HepG2 (cell line): ENCODE measurements at regions not wholly inside any gene's neighbourhood (a gene's known extent, or its start where the extent isn't known, plus 50 kb on each side); places are given as distances from the start of the nearest gene placed in this dataset.

Source experiments
- ATAC-seq: fragments of 200-7000 bp; cut with Tn5 transposase; 3 replicates; pipeline ENCODE4 v1.9.1; 2020; ENCODE audit warnings: mild to moderate bottlenecking, moderate library complexity
- BruUV-seq: library from RNA; stranded (reverse); fragments of 400-500 nt; replicated peaks from 2 replicates; lab custom pipeline; 2021; lab: Mats Ljungman, UMichigan
- CTCF ChIA-PET: fragments of 300-600 bp; formaldehyde crosslinking; extraction: SDS; loops from one replicate; lab custom pipeline; 2021; ENCODE audit warnings: low total read pairs, inconsistent platforms, low intra/inter-chr PET ratio; lab: Yijun Ruan, JAX
- POLR2A ChIA-PET: fragments of 350-600 bp; sonication (Branson Sonifier 250); formaldehyde crosslinking; loops from one replicate; lab custom pipeline; 2020; ENCODE audit warnings: antibody characterized with exemption, inconsistent platforms; lab: Yijun Ruan, JAX
- DNase-seq: peaks from one replicate; pipeline ENCODE4 v3.0.0-alpha.2; 2015; ENCODE audit warnings: low spot score
- FAIRE-seq: peaks from 3 replicates; lab custom pipeline; 2011; peaks lifted over from hg19 to GRCh38; lab: Jason Lieb, UNC
- H2AFZ ChIP-seq: one replicate; pipeline ENCODE4 v1.6.1; 2011; ENCODE audit warnings: low read length, inconsistent platforms
- H3K27ac ChIP-seq: fragments of 300-600 bp; 3 replicates; pipeline ENCODE4 v1.8.0; 2011; ENCODE audit warnings: mixed run types, mild to moderate bottlenecking, mixed read lengths, low read length, inconsistent platforms; ENCODE audit not compliant: insufficient read depth; ENCODE audit errors: extremely low read length
- H3K27me3 ChIP-seq, 2 experiments: fragments of 200-600 bp in 1 of 2; 2 replicates in 1 of 2; 3 replicates in 1 of 2; pipeline versions ENCODE4 v1.6.0 to v1.8.0; 2011; ENCODE audit warnings: low read length in 2 of 2, mild to moderate bottlenecking in 2 of 2, moderate library complexity in 2 of 2, inconsistent platforms in 1 of 2; ENCODE audit not compliant: insufficient read depth in 2 of 2, control insufficient read depth in 1 of 2
- H3K36me3 ChIP-seq, 2 experiments: fragments of 200-600 bp in 1 of 2; replicated peaks in 1 of 2; 2 replicates in 1 of 2; 3 replicates in 1 of 2; pipeline versions ENCODE4 v1.5.1 to v1.8.0; 2011; ENCODE audit warnings: low read length in 2 of 2, inconsistent platforms in 1 of 2; ENCODE audit not compliant: insufficient read depth in 2 of 2, control insufficient read depth in 1 of 2
- H3K4me1 ChIP-seq: 2 replicates; pipeline ENCODE4 v1.5.1; 2012; ENCODE audit warnings: low read length, inconsistent platforms; ENCODE audit not compliant: insufficient read depth
- H3K4me2 ChIP-seq: 2 replicates; pipeline ENCODE4 v1.6.0; 2011; ENCODE audit warnings: low read depth, low read length, inconsistent platforms
- H3K4me3 ChIP-seq, 3 experiments: fragments of 200-600 bp in 1 of 3; sonication (generic), shearing (Covaris generic) in 1 of 3; replicated peaks in 1 of 3; 2 replicates each; pipeline ENCODE4 v1.5.1; 2011 to 2016; ENCODE audit warnings: low read length in 3 of 3, inconsistent platforms in 2 of 3, low read depth in 2 of 3, mild to moderate bottlenecking in 2 of 3, control low read depth in 1 of 3, mixed read lengths in 1 of 3; ENCODE audit not compliant: insufficient read depth in 1 of 3
- H3K79me2 ChIP-seq: one replicate; pipeline ENCODE4 v1.6.1; 2011; ENCODE audit warnings: low read length, inconsistent platforms; ENCODE audit not compliant: insufficient read depth
- H3K9ac ChIP-seq: 2 replicates; pipeline ENCODE4 v1.6.0; 2011; ENCODE audit warnings: mild to moderate bottlenecking, low read depth, low read length, inconsistent platforms; ENCODE audit not compliant: insufficient read depth
- H3K9me3 ChIP-seq: 2 replicates; pipeline ENCODE4 v1.5.1; 2012; ENCODE audit warnings: mild to moderate bottlenecking, low read length
- H4K20me1 ChIP-seq: 2 replicates; pipeline ENCODE4 v1.6.0; 2011; ENCODE audit warnings: inconsistent platforms, mild to moderate bottlenecking, low read length, moderate library complexity; ENCODE audit not compliant: insufficient read depth
- FOXO1 ChIP-seq: sonication (generic); formaldehyde crosslinking; IDR thresholded peaks from 2 replicates; pipeline ENCODE4 v1.4.0; 2020; ENCODE audit warnings: missing genetic modification reagents
- GABPB1 ChIP-seq: IDR thresholded peaks from 2 replicates; pipeline ENCODE4 v1.6.1; 2016; ENCODE audit warnings: mild to moderate bottlenecking, missing genetic modification reagents, moderate library complexity, missing compliant biosample characterization
- HNF4A ChIP-seq: sonication (generic); formaldehyde crosslinking; IDR thresholded peaks from 2 replicates; pipeline ENCODE4 v1.4.0; 2020; ENCODE audit warnings: missing genetic modification reagents
- HNF4G ChIP-seq, 2 experiments: sonication (generic) in 1 of 2; formaldehyde crosslinking in 1 of 2; IDR thresholded peaks; 2 replicates each; pipeline versions ENCODE4 v1.4.0 to v1.6.1; 2011 to 2020; ENCODE audit warnings: borderline replicate concordance in 2 of 2, low read depth in 2 of 2, mild to moderate bottlenecking in 2 of 2, low read length in 1 of 2, missing genetic modification reagents in 1 of 2, moderate library complexity in 1 of 2
- SIN3B ChIP-seq: fragments of 150-350 bp; IDR thresholded peaks from 2 replicates; pipeline ENCODE4 v1.6.1; 2014; ENCODE audit warnings: low read length
- ZNF383 ChIP-seq: sonication (generic); formaldehyde crosslinking; IDR thresholded peaks from 2 replicates; pipeline ENCODE4 v1.4.0; 2020; ENCODE audit warnings: missing genetic modification reagents, mild to moderate bottlenecking, borderline replicate concordance
- WGBS: methylation state at CpG from one replicate; pipeline ENCODE4 v1.1.6; 2017; ENCODE audit warnings: low lambda C conversion rate; 5-methylcytosine and 5-hydroxymethylcytosine counted together
- in situ Hi-C: cut with HindIII; loops from 2 replicates; pipeline ENCODE4 v1.10.0; 2017; ENCODE audit warnings: low pct_unique_long_range_greater_than_20kb; ENCODE audit not compliant: extremely low pct_ligation_motif_present
- intact Hi-C: fragments of 100-400 bp; cut with micrococcal nuclease; formaldehyde crosslinking; loops from one replicate; pipeline ENCODE4 v1.10.0; 2022; ENCODE audit not compliant: unreplicated experiment
- TF ChIP-seq, protein P1 (sequence below), 2 experiments: fragments of 450-650 bp in 1 of 2; sonication (generic) in 1 of 2; formaldehyde crosslinking in 1 of 2; IDR thresholded peaks; 2 replicates each; pipeline versions ENCODE4 v1.6.1 to v1.8.0; 2016 to 2022; ENCODE audit warnings: antibody characterized with exemption in 1 of 2, mild to moderate bottlenecking in 1 of 2, missing genetic modification reagents in 1 of 2
- TF ChIP-seq, protein P2 (sequence below): sonication (generic); formaldehyde crosslinking; IDR thresholded peaks from 2 replicates; pipeline ENCODE4 v1.5.0; 2020; ENCODE audit warnings: missing genetic modification reagents
- TF ChIP-seq, protein P3 (sequence below): sonication (generic); formaldehyde crosslinking; IDR thresholded peaks from 2 replicates; pipeline ENCODE4 v1.8.1; 2023; ENCODE audit warnings: missing genetic modification reagents, mild to moderate bottlenecking, borderline replicate concordance
- TF ChIP-seq, protein P4 (sequence below): sonication (generic); formaldehyde crosslinking; IDR thresholded peaks from 2 replicates; pipeline ENCODE4 v1.8.0; 2023; ENCODE audit warnings: mild to moderate bottlenecking, missing genetic modification reagents
- TF ChIP-seq, protein P5 (sequence below): fragments of 450-650 bp; IDR thresholded peaks from 2 replicates; pipeline ENCODE4 v1.6.1; 2017

DNA sequence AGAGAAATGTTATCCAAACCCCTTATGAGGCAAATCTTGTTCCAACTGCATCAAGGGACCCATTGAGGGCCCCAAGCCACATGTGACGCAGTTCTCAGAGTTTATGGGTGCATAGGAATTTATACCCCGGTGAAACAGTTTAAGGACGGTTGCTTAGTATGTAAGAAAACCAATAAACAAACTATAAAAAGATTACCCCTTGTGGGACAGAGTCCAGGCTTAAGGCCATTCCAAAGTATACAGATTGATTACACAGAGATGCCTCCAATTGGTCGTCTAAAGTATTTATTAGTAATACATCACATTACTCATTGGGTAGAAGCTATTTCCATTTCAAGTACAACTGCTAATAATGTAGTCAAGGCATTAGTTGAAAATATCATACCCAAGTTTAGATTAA, 885.0 kb upstream of the MDGA2 start:
- ChIA-PET CTCF (no interaction called here), POLR2A (no interaction called here)
- no peaks in the 10 kb centered on the region for H3K36me3 ChIP-seq
- intact Hi-C loops (no loop called here), in situ Hi-C loops (no loop called here)
- no peak overlapping the region for H3K4me2 ChIP-seq
- BruUV-seq: no TSS peak
- no peak overlapping the region for H3K27ac ChIP-seq
- H3K9ac ChIP-seq: no peak overlapping the region
- no peak for FAIRE-seq
- no peaks in the 10 kb centered on the region for H3K79me2 ChIP-seq
- H3K4me3 ChIP-seq: no peak overlapping the region
- no peak overlapping the region for H2AFZ ChIP-seq
- H3K27me3 ChIP-seq: no peaks in the 10 kb centered on the region
- no peaks in the 10 kb centered on the region for H4K20me1 ChIP-seq
- 1% methylated on average over 4 of the region's 4 CpGs for WGBS
- no peak for ATAC-seq
- no peaks in the 10 kb centered on the region for H3K4me1 ChIP-seq
- TF ChIP-seq, protein P1, sequence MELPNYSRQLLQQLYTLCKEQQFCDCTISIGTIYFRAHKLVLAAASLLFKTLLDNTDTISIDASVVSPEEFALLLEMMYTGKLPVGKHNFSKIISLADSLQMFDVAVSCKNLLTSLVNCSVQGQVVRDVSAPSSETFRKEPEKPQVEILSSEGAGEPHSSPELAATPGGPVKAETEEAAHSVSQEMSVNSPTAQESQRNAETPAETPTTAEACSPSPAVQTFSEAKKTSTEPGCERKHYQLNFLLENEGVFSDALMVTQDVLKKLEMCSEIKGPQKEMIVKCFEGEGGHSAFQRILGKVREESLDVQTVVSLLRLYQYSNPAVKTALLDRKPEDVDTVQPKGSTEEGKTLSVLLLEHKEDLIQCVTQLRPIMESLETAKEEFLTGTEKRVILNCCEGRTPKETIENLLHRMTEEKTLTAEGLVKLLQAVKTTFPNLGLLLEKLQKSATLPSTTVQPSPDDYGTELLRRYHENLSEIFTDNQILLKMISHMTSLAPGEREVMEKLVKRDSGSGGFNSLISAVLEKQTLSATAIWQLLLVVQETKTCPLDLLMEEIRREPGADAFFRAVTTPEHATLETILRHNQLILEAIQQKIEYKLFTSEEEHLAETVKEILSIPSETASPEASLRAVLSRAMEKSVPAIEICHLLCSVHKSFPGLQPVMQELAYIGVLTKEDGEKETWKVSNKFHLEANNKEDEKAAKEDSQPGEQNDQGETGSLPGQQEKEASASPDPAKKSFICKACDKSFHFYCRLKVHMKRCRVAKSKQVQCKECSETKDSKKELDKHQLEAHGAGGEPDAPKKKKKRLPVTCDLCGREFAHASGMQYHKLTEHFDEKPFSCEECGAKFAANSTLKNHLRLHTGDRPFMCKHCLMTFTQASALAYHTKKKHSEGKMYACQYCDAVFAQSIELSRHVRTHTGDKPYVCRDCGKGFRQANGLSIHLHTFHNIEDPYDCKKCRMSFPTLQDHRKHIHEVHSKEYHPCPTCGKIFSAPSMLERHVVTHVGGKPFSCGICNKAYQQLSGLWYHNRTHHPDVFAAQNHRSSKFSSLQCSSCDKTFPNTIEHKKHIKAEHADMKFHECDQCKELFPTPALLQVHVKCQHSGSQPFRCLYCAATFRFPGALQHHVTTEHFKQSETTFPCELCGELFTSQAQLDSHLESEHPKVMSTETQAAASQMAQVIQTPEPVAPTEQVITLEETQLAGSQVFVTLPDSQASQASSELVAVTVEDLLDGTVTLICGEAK (IDR thresholded peaks at IDR 0.05): no peak
- TF ChIP-seq, protein P1 (CRISPR knock-in tag; IDR thresholded peaks at IDR 0.05): no peak
- no peak for TF ChIP-seq HNF4G (IDR thresholded peaks at IDR 0.05; ENCODE audit: borderline replicate concordance, low read depth, low read length)
- no peak for TF ChIP-seq HNF4G (CRISPR knock-in tag; IDR thresholded peaks at IDR 0.05; ENCODE audit: borderline replicate concordance, low read depth)
- TF ChIP-seq SIN3B: no peak
- TF ChIP-seq, protein P2, sequence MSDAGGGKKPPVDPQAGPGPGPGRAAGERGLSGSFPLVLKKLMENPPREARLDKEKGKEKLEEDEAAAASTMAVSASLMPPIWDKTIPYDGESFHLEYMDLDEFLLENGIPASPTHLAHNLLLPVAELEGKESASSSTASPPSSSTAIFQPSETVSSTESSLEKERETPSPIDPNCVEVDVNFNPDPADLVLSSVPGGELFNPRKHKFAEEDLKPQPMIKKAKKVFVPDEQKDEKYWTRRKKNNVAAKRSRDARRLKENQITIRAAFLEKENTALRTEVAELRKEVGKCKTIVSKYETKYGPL (CRISPR knock-in tag): no peak
- TF ChIP-seq, protein P3, sequence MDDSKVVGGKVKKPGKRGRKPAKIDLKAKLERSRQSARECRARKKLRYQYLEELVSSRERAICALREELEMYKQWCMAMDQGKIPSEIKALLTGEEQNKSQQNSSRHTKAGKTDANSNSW (CRISPR knock-in tag): no peak
- no peak for TF ChIP-seq FOXO1 (CRISPR knock-in tag)
- TF ChIP-seq GABPB1 (CRISPR knock-in tag): no peak
- TF ChIP-seq, protein P4, sequence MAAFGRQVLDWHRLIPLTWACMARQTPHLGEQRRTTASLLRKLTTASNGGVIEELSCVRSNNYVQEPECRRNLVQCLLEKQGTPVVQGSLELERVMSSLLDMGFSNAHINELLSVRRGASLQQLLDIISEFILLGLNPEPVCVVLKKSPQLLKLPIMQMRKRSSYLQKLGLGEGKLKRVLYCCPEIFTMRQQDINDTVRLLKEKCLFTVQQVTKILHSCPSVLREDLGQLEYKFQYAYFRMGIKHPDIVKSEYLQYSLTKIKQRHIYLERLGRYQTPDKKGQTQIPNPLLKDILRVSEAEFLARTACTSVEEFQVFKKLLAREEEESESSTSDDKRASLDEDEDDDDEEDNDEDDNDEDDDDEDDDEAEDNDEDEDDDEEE (CRISPR knock-in tag): no peak
- TF ChIP-seq, protein P5, sequence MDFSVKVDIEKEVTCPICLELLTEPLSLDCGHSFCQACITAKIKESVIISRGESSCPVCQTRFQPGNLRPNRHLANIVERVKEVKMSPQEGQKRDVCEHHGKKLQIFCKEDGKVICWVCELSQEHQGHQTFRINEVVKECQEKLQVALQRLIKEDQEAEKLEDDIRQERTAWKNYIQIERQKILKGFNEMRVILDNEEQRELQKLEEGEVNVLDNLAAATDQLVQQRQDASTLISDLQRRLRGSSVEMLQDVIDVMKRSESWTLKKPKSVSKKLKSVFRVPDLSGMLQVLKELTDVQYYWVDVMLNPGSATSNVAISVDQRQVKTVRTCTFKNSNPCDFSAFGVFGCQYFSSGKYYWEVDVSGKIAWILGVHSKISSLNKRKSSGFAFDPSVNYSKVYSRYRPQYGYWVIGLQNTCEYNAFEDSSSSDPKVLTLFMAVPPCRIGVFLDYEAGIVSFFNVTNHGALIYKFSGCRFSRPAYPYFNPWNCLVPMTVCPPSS: no peak
- TF ChIP-seq ZNF383 (CRISPR knock-in tag): no peak
- TF ChIP-seq HNF4A: no peak
- TF ChIP-seq, all 625 proteins: peak for 0
- H3K9me3 ChIP-seq: peaks cover 74% of the 10 kb centered on the region
- no peak for DNase-seq
